ENCODE measurements at regions not wholly inside any gene's neighbourhood (a gene's known extent, or its start where the extent isn't known, plus 50 kb on each side); places are given as distances from the start of the nearest gene placed in this dataset.

DNA sequence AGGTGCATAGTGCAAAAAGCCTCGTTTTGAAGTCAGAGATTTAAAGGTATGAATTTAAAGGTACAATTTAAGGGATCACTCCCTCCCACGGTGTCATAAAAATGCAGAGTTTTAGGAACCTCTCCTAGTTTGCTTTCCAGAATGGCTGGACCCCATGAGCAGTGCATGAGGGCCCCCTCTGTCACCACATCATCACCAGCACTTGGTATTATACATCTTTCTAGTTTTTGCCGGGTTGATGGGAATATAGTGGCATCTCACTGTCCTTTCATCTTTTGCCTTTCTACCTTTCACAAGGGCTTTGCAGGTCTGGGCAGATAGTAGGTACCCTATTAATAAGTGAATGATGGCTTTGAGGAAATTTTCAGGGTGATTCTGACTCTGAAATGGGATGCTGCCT, 103.6 kb upstream of the AGBL1 start:
- H3K9me3 ChIP-seq (ENCODE audit: control insufficient read depth, low read length) = no peaks in the 10 kb centered on the region
- H3K4me1 ChIP-seq (ENCODE audit: control insufficient read depth, insufficient read depth, low read length) = peaks cover 11% of the 10 kb centered on the region
- H3K4me3 ChIP-seq (ENCODE audit: insufficient read depth, low read depth, low read length) = no peak overlapping the region
- 93% methylated on average over 3 of the region's 3 CpGs for WGBS, 2 experiments
- H3K36me3 ChIP-seq (ENCODE audit: control insufficient read depth, insufficient read depth, low read length) = no peaks in the 10 kb centered on the region
- no peaks in the 10 kb centered on the region for H3K27me3 ChIP-seq (ENCODE audit: control insufficient read depth, insufficient read depth, low read length, poor library complexity, severe bottlenecking)
- no peak overlapping the region for H3K27ac ChIP-seq (ENCODE audit: insufficient read depth, low read depth, low read length, poor library complexity, severe bottlenecking)

DNA sequence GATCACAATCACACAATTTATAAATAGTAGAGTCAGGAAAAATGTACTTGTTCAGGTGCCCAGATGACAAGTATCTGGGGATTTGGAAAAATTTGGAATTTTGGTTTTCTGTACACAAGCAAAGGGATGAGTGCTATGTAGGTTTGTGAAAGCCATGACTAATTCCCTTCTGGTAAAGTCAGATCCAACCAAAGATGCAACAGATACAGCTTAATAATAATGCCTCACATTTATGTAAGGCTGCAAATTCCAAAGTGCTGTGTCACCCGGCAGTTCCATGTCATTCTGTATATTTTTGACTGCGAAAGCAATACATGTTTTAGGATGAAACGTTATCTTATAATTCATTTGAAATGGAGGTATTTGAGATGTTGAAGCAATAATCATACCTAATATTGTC, 102.7 kb upstream of the AGBL1 start:
- 79 to 82% methylated on average over 3 of the region's 3 CpGs for WGBS, 2 experiments
- Histone ChIP-seq H3K9me3 (ENCODE audit: control insufficient read depth, low read length) (no peaks in the 10 kb centered on the region), H3K36me3 (ENCODE audit: control insufficient read depth, insufficient read depth, low read length) (no peaks in the 10 kb centered on the region), H3K27ac (ENCODE audit: insufficient read depth, low read depth, low read length, poor library complexity, severe bottlenecking) (no peak overlapping the region), H3K4me3 (ENCODE audit: insufficient read depth, low read depth, low read length) (no peak overlapping the region), H3K27me3 (ENCODE audit: control insufficient read depth, insufficient read depth, low read length, poor library complexity, severe bottlenecking) (no peaks in the 10 kb centered on the region), H3K4me1 (ENCODE audit: control insufficient read depth, insufficient read depth, low read length) (peaks cover 11% of the 10 kb centered on the region)

DNA sequence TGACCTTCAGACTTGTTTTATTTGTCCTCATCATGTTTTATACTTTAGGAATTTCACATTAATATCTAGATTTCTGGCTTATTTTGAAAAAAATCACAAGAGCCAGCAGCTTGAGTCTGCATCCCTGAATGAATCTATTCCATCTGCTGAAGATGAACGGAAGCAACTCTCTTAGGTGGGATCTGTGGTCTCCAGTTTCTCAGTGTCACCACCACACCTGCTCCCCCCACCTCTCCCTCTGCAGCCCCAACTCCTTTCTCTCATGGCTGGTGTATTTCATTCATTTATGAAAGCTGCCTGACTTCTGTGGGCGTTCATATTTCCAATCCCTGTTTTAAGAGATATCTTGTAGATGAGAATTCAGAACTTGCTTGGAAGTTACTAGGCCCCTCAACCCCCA, 102.1 kb upstream of the AGBL1 start:
- Histone ChIP-seq H3K36me3 (ENCODE audit: control insufficient read depth, insufficient read depth, low read length) (no peaks in the 10 kb centered on the region), H3K27ac (ENCODE audit: insufficient read depth, low read depth, low read length, poor library complexity, severe bottlenecking) (no peak overlapping the region), H3K9me3 (ENCODE audit: control insufficient read depth, low read length) (no peaks in the 10 kb centered on the region), H3K4me3 (ENCODE audit: insufficient read depth, low read depth, low read length) (no peak overlapping the region), H3K4me1 (ENCODE audit: control insufficient read depth, insufficient read depth, low read length) (peaks cover 11% of the 10 kb centered on the region), H3K27me3 (ENCODE audit: control insufficient read depth, insufficient read depth, low read length, poor library complexity, severe bottlenecking) (no peaks in the 10 kb centered on the region)
- WGBS, 2 experiments = 95 to 100% methylated on average over 2 of the region's 2 CpGs

DNA sequence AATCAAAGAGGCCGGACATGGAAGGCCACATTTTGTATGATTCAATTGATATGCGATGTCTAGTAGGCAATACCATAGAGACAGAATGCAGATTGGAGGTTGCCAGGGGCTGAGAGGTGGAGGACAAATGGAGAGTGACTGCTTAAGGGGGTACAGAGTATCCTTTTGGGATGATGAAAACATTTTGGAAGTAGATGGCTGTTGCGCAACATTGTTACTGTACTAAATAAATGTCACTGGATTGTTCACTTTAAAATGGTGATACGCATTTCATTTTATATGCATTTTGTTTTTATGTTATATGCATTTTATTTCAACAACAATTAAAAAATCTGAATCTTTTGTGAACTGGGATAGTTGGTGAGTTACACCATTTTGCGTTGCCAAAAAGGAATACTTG, 99.7 kb upstream of the AGBL1 start:
- no peak overlapping the region for H3K4me3 ChIP-seq (ENCODE audit: insufficient read depth, low read depth, low read length)
- H3K27me3 ChIP-seq (ENCODE audit: control insufficient read depth, insufficient read depth, low read length, poor library complexity, severe bottlenecking) = no peaks in the 10 kb centered on the region
- H3K4me1 ChIP-seq (ENCODE audit: control insufficient read depth, insufficient read depth, low read length) = no peaks in the 10 kb centered on the region
- H3K9me3 ChIP-seq (ENCODE audit: control insufficient read depth, low read length) = no peaks in the 10 kb centered on the region
- H3K27ac ChIP-seq (ENCODE audit: insufficient read depth, low read depth, low read length, poor library complexity, severe bottlenecking) = no peak overlapping the region
- 90 to 92% methylated on average over 4 to 5 of the region's 5 CpGs for WGBS, 2 experiments
- no peaks in the 10 kb centered on the region for H3K36me3 ChIP-seq (ENCODE audit: control insufficient read depth, insufficient read depth, low read length)

DNA sequence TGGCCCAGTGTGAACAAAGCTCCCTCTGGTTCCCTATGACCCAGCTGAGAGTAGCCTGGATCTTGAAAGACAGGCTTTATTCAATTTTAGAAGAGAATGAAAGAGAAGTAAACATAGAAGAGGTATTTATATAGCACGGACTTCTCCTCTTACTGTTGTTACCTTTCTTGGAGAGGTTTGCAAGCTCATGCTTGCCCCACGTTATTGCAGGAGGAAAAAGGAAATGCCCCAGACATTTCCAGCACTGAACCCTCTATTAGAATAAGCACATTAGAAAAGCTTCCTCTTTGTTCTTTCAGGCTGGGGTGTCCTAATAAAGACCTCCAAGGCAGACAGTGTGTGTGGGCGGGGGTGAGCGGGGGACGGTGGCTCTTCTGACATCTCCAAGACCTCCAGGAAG, 98.7 kb upstream of the AGBL1 start:
- no peak overlapping the region for H3K4me3 ChIP-seq (ENCODE audit: insufficient read depth, low read depth, low read length)
- H3K9me3 ChIP-seq (ENCODE audit: control insufficient read depth, low read length) = no peaks in the 10 kb centered on the region
- no peaks in the 10 kb centered on the region for H3K36me3 ChIP-seq (ENCODE audit: control insufficient read depth, insufficient read depth, low read length)
- H3K27me3 ChIP-seq (ENCODE audit: control insufficient read depth, insufficient read depth, low read length, poor library complexity, severe bottlenecking) = no peaks in the 10 kb centered on the region
- H3K4me1 ChIP-seq (ENCODE audit: control insufficient read depth, insufficient read depth, low read length) = no peaks in the 10 kb centered on the region
- 92 to 94% methylated on average over 5 of the region's 5 CpGs for WGBS, 2 experiments
- no peak overlapping the region for H3K27ac ChIP-seq (ENCODE audit: insufficient read depth, low read depth, low read length, poor library complexity, severe bottlenecking)

DNA sequence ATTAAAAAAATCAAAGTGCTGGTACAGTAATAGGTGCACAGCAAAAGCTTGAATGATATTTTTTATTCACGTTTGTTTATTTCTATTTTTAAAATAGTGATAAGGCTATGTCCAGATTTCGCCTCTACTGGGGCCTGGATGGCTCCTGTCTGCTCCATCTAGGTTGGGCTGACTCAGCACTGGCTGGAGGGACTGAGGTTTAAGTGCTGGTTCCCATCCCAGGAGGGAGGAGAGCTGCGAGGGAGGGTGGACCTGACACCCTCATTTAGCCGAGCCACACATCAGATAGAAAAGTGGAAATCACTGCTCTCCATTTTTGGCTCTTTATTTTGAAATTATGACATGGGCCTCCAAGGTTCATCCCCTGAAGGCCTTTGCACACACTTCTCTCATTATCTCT, 95.4 kb upstream of the AGBL1 start:
- Histone ChIP-seq H3K4me1 (ENCODE audit: control insufficient read depth, insufficient read depth, low read length) (no peaks in the 10 kb centered on the region), H3K9me3 (ENCODE audit: control insufficient read depth, low read length) (no peaks in the 10 kb centered on the region), H3K4me3 (ENCODE audit: insufficient read depth, low read depth, low read length) (no peak overlapping the region), H3K36me3 (ENCODE audit: control insufficient read depth, insufficient read depth, low read length) (no peaks in the 10 kb centered on the region), H3K27me3 (ENCODE audit: control insufficient read depth, insufficient read depth, low read length, poor library complexity, severe bottlenecking) (no peaks in the 10 kb centered on the region), H3K27ac (ENCODE audit: insufficient read depth, low read depth, low read length, poor library complexity, severe bottlenecking) (no peak overlapping the region)
- 80 to 85% methylated on average over 4 of the region's 4 CpGs for WGBS, 2 experiments

DNA sequence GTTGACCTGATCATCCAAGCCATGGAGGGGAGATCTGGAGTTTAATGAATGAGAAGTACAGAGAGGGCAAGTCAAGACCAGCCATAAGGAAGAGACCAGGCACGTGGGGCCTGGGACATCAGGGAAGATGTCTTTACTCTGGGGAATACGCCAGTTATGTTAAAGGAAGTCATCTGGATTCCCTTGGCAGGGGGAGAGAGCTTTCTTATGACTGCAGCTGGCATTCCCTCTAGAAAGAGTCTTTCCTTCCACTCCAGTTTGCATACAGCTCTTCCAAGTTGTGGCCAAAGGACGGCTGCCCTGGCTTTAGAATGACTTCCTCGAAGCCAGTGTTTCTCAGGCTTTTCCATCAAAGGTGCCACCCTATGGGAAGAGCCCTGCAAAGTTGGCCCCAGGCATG, 93.6 kb upstream of the AGBL1 start:
- Histone ChIP-seq H3K27me3 (ENCODE audit: control insufficient read depth, insufficient read depth, low read length, poor library complexity, severe bottlenecking) (no peaks in the 10 kb centered on the region), H3K36me3 (ENCODE audit: control insufficient read depth, insufficient read depth, low read length) (no peaks in the 10 kb centered on the region), H3K4me3 (ENCODE audit: insufficient read depth, low read depth, low read length) (no peak overlapping the region), H3K27ac (ENCODE audit: insufficient read depth, low read depth, low read length, poor library complexity, severe bottlenecking) (no peak overlapping the region), H3K4me1 (ENCODE audit: control insufficient read depth, insufficient read depth, low read length) (no peaks in the 10 kb centered on the region), H3K9me3 (ENCODE audit: control insufficient read depth, low read length) (no peaks in the 10 kb centered on the region)
- 88 to 98% methylated on average over 4 of the region's 4 CpGs for WGBS, 2 experiments

DNA sequence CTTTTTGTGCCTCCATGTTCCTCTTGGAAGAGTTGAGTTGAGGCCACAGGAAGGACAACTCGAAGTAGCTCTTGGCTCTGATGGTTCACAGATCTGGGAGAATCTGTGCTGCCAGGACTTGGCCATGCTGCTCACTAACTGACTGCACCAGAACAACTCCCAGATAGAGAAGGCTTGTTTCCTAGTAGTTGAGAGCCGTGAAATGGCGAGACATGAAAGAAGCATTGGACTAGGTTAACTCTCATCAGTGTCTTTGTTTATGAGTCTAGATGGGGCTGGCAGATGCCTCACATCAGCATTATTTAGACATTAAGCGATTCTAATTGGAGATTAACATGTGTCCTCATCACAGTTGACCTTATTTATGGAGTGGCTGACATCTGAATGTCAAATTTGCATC, 92.9 kb upstream of the AGBL1 start:
- Histone ChIP-seq H3K4me1 (ENCODE audit: control insufficient read depth, insufficient read depth, low read length) (no peaks in the 10 kb centered on the region), H3K9me3 (ENCODE audit: control insufficient read depth, low read length) (no peaks in the 10 kb centered on the region), H3K4me3 (ENCODE audit: insufficient read depth, low read depth, low read length) (no peak overlapping the region), H3K27ac (ENCODE audit: insufficient read depth, low read depth, low read length, poor library complexity, severe bottlenecking) (no peak overlapping the region), H3K36me3 (ENCODE audit: control insufficient read depth, insufficient read depth, low read length) (no peaks in the 10 kb centered on the region), H3K27me3 (ENCODE audit: control insufficient read depth, insufficient read depth, low read length, poor library complexity, severe bottlenecking) (no peaks in the 10 kb centered on the region)
- 91 to 93% methylated on average over 4 of the region's 4 CpGs for WGBS, 2 experiments

DNA sequence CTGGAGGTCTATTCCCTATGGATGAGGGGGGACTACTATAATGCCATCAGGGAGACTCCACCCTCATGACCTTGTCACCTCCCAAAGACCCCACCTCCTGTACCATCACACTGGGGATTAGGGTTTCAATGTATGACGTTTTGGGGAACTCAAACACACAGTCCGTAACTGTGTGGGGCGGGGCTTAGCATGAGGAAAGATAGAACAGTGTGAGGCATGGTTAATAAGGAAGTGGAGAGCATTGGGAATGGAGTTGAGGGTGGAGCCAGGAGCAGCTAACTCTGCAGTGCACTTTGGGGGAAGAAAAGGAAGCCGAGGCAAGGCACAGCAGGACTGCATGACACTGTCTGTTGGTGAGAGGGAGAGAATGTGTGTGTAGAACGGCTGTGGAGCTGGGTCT, 90.9 kb upstream of the AGBL1 start:
- Histone ChIP-seq H3K27ac (ENCODE audit: insufficient read depth, low read depth, low read length, poor library complexity, severe bottlenecking) (no peak overlapping the region), H3K27me3 (ENCODE audit: control insufficient read depth, insufficient read depth, low read length, poor library complexity, severe bottlenecking) (no peaks in the 10 kb centered on the region), H3K4me3 (ENCODE audit: insufficient read depth, low read depth, low read length) (no peak overlapping the region), H3K36me3 (ENCODE audit: control insufficient read depth, insufficient read depth, low read length) (no peaks in the 10 kb centered on the region), H3K4me1 (ENCODE audit: control insufficient read depth, insufficient read depth, low read length) (no peaks in the 10 kb centered on the region), H3K9me3 (ENCODE audit: control insufficient read depth, low read length) (no peaks in the 10 kb centered on the region)
- WGBS, 2 experiments = 81 to 82% methylated on average over 5 of the region's 5 CpGs

DNA sequence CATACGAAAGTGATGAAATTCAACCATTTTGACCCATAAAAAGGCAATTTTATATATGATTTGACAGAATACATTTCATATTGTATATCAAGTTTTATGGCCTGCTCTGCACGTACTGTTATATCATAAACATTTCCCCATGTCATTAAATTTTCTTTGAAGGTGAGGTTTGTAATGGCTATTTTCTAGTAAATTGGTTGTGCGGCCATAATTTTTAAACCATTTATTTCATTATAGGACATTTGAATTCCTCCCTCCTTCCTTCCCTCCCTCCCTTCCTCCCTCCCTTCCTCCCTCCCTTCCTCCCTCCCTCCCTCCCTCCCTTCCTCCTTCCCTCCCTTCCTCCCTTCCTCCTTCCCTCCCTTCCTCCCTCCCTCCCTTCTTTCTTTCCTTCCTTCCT, 87.4 kb upstream of the AGBL1 start:
- H3K27ac ChIP-seq (ENCODE audit: insufficient read depth, low read depth, low read length, poor library complexity, severe bottlenecking) = no peak overlapping the region
- no peaks in the 10 kb centered on the region for H3K9me3 ChIP-seq (ENCODE audit: control insufficient read depth, low read length)
- WGBS, 2 experiments = 100% methylated on average over 1 of the region's 3 CpGs; no CpG with 5 or more reads in 1 of the 2 experiments
- no peaks in the 10 kb centered on the region for H3K4me1 ChIP-seq (ENCODE audit: control insufficient read depth, insufficient read depth, low read length)
- no peaks in the 10 kb centered on the region for H3K36me3 ChIP-seq (ENCODE audit: control insufficient read depth, insufficient read depth, low read length)
- H3K27me3 ChIP-seq (ENCODE audit: control insufficient read depth, insufficient read depth, low read length, poor library complexity, severe bottlenecking) = no peaks in the 10 kb centered on the region
- H3K4me3 ChIP-seq (ENCODE audit: insufficient read depth, low read depth, low read length) = no peak overlapping the region

DNA sequence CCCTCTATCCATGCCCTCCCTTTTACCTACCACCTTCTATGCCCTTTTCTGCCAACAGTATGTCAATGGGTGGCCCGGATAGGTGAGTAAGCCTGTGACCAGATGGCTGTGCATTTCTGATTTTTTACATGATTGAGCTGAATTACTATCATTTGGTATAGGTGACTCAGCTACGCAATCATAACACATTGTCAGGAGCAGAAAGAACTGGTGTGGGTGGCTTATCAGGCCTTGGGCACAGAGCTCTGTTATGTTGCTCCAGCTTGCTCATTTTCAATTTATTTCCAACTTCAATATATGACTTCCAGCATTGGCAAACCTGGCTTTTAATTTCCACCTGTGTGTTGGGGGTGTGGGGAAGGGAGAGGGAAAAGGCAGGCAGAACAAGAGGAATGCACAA, 86.6 kb upstream of the AGBL1 start:
- WGBS, 2 experiments = 90 to 92% methylated on average over 2 of the region's 2 CpGs
- H3K36me3 ChIP-seq (ENCODE audit: control insufficient read depth, insufficient read depth, low read length) = no peaks in the 10 kb centered on the region
- H3K4me3 ChIP-seq (ENCODE audit: insufficient read depth, low read depth, low read length) = no peak overlapping the region
- H3K27ac ChIP-seq (ENCODE audit: insufficient read depth, low read depth, low read length, poor library complexity, severe bottlenecking) = no peak overlapping the region
- no peaks in the 10 kb centered on the region for H3K4me1 ChIP-seq (ENCODE audit: control insufficient read depth, insufficient read depth, low read length)
- H3K9me3 ChIP-seq (ENCODE audit: control insufficient read depth, low read length) = no peaks in the 10 kb centered on the region
- H3K27me3 ChIP-seq (ENCODE audit: control insufficient read depth, insufficient read depth, low read length, poor library complexity, severe bottlenecking) = no peaks in the 10 kb centered on the region
